Stimulated activated CD4-positive, alpha-beta T cell treated with anti-CD3 and anti-CD28 coated beads, Interleukin-1b, Interleukin-23, amount 100 ng/mL, for 24 hours (primary cell): ENCODE measurements at regions not wholly inside any gene's neighbourhood (a gene's known extent, or its start where the extent isn't known, plus 50 kb on each side); places are given as distances from the start of the nearest gene placed in this dataset.
"Not testable (repeated sequence)": the region's sequence is repeated elsewhere in the genome, so short reads cannot be mapped to it uniquely, and the experiment has no call there.

Experiments used
- DNase-seq, 4 experiments: peaks; one replicate each; pipeline ENCODE4 v3.0.0-alpha.2; 2020; ENCODE audit warnings: low read depth in 4 of 4, low spot score in 1 of 4

GRCh38 chr13:24995225-24995804, 100.6 kb upstream of the PABPC3 start:
- peak; percentile 16 to 46 (median 20) for DNase-seq

DNA sequence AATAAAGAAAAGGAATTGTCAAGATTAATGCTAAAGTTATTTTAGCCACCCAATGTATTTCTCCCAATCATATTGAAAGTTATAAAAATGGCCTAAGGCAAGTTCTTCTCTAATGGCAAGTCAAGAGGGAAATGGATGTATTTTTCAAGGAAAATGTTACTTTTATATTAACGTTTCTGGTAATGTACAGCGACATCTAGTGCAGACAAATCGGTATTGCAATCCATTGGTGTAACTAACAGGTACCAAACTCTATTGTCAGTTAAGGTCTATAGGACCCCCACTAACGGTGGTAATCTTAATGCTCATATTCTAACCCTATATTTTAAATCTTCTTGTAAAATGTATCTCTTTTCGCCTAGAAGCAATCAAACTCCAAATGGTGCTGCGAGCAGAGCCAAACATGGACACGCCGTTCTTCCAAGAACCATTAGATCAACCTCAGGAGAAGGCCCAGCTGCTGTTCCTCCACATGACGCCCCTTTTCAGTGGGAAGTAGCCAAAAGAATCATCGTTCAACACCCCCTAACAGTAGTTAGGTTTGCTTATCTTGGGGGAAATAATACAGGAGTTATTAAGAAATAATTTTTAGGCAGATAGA, 98.5 kb upstream of the PABPC3 start:
- no peak for DNase-seq

DNA sequence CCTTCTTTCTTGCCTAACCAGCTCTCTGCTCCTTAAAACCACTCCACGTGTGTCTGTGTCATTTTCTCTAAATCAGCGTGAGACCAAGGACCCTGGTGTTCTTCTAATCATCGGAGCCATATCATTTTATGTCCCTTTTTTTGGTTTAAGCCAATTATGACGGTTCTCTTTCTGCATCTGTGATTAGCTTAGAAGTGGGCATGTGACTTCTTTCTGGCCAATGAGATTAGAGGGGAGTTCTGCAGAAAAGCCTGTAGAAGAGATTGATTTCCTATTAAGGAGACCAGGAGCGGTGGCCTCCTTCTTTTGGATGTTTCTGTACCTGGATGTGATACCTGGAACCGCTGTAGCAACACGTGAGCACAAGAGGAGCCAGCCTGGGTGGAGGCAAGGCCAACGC, 97.5 kb upstream of the PABPC3 start:
- DNase-seq = no peak

DNA sequence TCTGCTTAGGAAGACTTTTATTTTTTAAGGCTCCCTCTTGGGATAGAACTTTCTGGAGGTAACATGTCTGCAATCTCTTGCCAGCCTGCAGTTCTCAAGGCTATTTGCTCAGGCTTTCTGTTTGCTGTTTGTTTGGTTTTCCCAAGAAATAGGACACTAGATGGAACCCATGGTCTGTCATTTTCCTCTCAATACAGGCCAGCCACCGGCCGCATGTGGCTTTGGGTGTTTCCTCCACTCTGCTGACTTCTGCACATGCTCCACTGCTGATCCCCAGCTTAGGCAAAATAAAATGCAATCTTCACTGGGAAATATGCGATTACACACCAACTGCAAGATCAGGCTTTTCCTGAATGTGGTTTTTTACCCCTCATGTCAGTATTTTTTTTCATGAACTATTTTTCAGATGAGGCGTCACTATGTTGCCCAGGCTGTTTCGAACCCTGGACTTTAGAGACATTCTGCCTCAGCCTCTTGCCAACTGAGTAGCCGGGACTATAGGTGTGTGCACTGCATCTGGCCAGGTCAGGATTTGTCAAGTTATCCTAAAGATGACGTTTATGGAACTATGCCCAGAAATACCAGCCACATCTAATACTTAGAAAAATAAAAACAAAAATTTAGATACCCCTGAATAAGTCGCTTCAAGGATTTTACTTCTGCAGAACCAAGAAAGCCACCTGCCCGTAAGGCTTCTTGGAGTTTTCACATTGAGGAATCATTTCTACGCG, 94.3 kb upstream of the PABPC3 start:
- DNase-seq = no peak

DNA sequence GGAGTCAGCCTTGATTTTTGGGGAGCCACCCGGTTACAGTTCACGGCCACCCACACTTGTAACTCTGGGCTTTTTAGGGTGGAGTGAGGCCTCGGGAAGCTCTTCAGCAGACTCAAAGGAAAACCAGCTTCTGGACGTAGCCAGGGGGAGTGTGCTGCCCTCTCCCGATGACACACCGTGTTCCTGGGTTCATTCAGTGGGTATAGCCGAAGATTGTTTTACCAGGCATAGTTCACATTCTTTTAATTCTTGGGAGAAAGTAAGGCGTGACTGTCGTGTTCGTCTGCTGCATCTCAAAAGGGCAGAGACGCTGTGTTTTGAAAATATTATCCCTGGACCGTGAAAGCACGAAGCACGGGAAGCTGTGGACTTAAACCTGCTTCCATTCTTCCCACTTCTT, 93.6 kb upstream of the PABPC3 start:
- not testable (repeated sequence) for DNase-seq

- not testable (repeated sequence) for DNase-seq
These were observed 91.4 kb upstream of the PABPC3 start for GRCh38 chr13:25004489-25004888.

DNA sequence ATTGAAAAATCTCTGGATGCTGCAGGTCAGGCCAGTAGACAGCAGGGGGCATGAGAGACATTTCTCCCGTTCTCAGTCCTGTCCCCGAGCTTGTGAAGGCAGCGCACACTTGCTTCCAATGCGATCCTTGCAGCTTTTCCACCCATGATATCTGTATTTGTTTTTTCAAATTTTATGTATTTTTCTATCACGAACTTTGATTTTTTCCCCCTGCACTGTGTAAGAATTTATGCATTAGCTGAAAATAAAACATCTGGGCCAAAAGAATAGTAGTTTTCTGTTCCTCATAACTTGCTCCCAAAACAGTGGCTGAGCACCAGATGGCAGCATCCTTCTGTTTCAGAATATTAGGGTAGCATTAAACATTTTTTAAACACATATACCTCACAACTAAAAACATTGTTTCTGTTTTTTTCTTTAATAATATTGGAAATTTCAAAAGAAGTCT, 90.9 kb upstream of the PABPC3 start:
- DNase-seq = not testable (repeated sequence)

DNA sequence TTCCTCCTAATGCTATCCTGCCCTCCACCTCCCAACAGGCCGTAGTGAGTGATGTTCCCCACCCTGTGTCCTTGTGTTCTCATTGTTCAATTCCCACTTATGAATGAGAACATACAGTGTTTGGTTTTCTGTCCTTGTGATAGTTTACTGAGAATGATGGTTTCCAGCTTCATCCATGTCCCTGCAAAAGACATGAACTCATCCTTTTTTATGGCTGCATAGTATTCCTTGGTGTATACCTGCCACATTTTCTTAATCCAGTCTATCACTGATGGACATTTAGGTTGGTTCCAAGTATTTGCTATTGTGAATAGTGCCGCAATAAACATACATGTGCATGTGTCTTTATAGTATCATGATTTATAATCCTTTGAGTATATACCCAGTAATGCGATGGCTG, 88.5 kb upstream of the PABPC3 start:
- not testable (repeated sequence) for DNase-seq

DNA sequence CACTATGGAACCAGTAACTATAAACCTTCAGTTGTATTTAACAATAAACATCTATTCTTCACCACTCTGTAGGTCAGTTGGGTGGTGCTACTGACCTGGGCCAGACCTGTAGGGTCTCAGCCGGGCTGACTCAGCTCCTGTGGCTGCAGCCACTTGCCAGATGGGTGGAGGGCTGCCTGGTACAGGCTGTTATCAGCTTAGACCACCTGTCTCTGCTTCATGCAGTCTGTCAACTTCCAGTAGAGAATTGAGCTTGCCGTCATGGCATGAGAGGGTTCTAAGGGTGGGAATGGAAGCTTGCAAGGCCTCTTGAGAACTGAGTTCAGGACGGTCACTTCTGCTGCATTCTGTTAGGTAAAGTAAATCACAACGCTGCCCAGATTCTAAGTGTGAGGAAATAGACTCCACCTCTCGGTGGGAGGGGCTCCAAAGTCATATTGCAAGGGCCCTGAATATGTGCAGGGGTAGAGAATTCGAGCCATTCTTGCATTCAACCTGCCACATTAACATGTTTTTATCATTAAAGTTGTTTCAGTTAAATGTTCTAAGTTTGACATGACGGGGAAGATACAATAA, 81.5 kb upstream of the PABPC3 start:
- not testable (repeated sequence) for DNase-seq

- not testable (repeated sequence) for DNase-seq
These were observed 78.8 kb upstream of the PABPC3 start for GRCh38 chr13:25017176-25017575.

DNA sequence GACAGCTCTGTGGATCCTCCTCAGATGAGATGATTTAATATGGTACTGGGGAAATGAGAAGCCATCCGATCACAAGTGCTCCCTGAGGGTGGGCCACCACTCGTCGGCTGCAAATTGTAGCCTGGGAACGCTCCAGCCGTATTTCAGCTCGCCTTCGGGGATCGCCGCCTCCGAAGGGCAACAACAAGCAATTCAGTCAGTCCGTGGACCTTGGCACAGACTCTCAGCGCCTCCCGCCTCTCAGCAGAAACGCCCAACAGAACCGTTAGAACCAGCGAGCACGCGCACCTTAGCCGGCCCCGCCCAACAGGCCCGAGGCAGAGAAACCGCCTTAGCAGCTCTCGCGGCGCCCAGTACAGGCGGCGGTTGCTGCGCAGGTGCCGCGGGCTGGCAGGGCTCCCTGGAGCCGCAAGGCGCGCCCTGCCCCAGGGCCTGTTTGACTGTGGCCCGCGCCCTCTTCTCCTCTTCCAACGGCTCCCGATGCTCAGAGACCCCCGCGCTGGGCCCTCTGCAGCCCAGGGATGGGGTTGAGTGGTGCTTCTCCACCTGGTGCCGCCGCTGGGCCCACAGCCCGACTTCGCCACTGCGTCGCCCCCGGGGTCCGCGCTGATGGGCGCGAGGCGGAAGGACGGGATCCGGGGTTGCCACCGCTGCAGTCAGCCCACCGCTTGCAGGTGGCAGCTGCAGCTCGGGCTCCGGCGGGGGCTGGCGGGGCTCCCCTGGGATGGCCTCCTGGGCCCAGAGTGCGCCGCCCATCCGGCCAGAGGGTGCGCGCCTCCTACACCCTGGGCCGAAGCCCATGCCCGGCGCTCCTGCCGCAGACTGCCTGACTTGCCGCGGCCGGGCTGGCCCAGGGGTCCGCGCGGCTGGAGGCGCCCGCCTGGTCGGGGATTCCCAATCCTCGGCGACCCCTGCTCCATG, 77.9 kb upstream of the PABPC3 start:
- DNase-seq = peak in 2 of 4 experiments; percentile 42 to 56

DNA sequence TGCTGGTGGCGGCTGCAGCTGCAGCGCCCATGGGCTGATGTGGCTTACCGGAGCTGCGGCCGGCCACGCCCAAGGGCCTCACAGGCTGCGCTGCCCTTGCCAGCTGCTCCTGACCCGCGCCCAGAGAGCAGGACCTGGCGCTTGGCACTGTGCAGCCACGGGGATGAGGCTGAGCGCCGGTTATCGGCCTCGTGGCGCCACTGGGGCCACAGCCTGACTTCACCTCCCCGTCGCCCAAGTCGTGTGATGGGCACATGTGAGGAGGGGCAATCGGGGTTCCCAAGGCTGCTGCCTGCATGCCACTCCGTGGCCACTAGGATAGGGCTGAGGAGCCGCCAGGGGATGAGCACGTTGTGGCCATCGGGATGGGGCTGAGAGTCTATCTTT, 77.2 kb upstream of the PABPC3 start:
- DNase-seq = no peak

DNA sequence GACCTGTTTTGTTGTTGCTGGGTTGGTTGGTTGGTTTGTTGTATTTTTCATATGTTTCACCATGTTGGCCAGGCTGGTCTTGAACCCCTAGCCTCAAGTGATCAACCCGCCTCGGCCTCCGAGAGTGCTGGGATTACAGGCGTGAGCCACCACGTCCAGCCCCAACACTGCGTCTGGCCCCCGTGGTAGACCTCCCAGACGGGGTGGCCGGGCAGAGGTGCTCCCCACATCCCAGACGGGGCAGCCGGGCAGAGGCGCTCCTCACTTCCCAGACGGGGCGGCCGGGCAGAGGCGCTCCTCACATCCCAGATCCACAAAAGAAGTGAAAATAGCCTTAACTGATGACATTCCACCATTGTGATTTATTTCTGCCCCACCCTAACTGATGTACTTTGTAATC, 76.2 kb upstream of the PABPC3 start:
- not testable (repeated sequence) for DNase-seq

DNA sequence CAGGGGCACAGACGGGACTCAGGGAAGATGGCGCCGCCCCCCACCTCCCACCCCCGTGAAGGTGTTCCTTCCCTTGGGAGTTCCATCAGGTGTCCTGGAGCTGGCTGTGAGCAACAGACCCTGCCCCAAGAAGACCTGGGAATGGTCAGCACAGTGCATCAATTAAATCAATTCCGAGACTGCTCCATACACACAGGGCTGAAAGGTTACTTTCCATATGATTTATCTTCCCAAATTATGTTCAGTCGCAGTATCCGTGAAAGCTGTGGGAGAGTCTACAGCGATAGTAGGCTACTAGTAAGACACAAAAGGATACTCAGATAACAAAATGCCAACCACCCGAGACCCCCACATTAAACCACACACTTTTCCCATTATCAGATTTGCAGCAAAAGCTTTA, 71.8 kb upstream of the PABPC3 start:
- DNase-seq = no peak

DNA sequence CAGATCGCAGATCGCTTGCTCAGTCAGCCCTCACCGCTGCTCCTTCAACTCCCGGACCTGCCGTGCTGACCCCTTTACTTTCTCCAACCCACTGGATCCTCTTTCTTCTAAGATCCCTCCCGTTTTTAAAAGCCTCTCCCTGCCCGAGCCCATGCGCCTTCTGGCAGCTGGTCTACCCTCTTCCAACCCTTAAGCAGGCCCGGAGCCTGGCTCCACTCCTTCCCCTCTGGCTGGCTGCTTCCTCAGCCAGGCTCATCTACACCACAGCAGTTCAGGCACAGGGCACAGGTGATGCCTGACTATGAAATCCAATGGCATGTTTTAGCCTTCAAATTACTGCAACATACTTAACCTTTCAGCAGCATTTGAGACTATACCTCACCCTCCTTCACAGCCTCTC, 63.8 kb upstream of the PABPC3 start:
- no peak for DNase-seq

DNA sequence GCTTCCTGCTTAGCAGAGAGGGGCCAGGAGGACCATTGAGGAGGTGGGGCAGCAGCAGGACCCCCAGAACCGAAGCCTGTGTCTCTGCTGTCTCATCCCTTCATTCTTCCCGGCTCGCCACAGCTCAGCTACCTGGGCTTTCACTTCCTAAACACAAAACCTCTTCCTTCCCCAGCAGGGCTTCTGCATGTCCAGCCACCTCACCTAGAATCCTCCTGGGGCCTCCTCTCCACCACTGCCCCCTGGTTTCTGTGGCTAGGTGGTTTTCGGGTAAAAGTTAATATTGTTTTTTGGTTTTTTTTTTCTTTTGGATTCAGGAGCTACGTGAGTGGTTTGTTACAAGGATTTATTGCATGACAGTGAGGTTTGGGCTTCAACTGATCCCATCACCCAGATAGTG, 61.8 kb upstream of the PABPC3 start:
- DNase-seq = no peak

DNA sequence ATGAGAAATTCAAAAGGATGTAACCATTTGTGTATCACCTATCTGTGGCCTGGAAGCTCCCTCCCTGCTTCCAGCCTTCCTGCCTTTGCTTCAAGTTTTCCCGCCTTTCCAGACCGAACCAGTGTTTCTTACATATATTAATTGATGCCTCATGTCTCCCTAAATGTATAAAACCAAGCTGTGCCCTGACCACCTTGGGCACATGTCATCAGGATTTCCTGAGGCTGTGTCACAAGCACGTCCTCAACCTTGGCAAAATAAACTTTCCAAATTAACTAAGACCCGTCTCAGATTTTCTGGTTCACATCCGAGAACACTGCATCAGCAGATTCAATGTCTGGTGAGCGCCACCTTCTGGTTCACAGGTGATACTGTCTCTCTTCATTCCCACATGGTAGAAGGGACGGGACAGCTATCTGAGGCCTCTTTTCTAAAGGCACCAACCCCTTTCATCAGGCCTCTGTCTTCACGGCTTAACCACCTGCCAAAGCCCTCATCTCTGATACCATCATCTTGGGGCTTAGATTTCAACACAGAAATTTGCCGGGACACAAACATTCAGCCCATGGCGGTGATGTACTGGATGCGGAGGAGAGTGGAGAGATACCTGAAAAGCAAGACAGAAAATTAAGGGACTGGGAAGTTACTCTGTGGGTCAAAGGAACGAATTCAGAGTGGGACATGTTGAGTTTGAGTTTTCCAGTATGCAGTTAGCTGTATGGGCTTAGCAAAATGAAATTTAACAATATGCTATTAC, 58.7 kb upstream of the PABPC3 start:
- peak; percentile 5 to 33 (median 14) for DNase-seq

- no peak for DNase-seq
These were observed 53.6 kb upstream of the PABPC3 start for GRCh38 chr13:25042151-25042865.

DNA sequence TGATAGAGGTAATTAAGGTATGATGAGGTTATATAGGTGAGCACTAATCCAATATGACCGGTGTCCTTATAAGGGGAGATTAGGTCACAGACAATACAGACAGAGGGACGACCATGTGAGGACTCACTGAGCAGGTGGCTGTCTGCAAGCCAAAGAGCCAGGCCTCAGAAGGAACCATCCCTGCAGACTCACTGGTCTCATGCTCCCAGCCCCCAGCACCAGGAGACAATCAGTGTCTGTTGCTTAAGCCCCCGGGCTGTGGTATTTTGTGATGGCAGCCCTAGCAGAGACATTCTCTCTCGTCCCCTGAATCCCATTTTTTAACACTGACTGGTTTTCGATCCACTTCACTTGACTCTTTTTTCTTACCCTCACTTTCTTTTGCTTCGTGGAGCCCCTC, 51.9 kb upstream of the PABPC3 start:
- DNase-seq = no peak
